ENCODE measurements at regions not wholly inside any gene's neighbourhood (a gene's known extent, or its start where the extent isn't known, plus 50 kb on each side); places are given as distances from the start of the nearest gene placed in this dataset.

DNA sequence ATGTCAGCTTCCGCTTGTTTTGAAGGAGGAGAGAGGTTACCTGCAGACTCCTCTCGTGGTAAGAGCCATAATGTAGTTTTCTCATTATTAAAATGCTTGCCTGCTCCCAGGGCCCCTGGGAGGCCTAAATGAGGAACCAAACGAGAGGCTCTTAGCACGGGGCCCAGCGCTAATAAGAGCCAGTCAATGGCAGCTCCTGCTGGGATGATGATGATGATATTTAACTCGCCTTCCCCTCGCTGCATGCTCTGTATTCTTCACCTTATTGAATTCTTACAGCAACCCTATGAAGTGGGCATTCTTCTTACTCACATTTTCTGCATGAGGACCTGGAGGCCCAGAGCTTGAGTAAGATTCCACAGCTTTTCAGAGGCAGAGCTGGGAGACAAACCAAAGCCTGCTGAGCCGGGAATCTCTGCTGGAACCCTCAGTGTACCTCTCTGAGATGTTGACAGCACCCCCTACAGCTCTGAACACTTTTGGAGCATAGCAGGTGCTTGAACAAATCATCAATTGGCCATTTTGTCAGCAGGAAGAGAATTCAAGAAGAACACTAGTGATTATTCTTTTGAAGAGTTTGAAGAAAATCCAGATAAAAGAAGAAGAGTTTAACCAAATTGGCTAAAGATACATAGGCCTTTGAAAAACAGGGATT is 93.1 kb upstream of the HABP2 start:
- WGBS, 2 experiments (ENCODE audit: insufficient coverage in 2 of 2), result 72 to 80% methylated on average over 2 to 7 of the region's 8 CpGs
- no peaks in the 10 kb centered on the region for H3K9me3 ChIP-seq (ENCODE audit: control insufficient read depth, low read length)
- H3K4me3 ChIP-seq (ENCODE audit: extremely low read depth, insufficient read depth, low read length, poor library complexity, severe bottlenecking), result no peak overlapping the region
- H3K4me1 ChIP-seq (ENCODE audit: control insufficient read depth, insufficient read depth, low read length, poor library complexity, severe bottlenecking), result peaks cover 6% of the 10 kb centered on the region
- H3K36me3 ChIP-seq (ENCODE audit: control insufficient read depth, insufficient read depth, low read length), result no peaks in the 10 kb centered on the region
- no peak overlapping the region for H3K27ac ChIP-seq (ENCODE audit: low read depth, low read length, severe bottlenecking)

DNA sequence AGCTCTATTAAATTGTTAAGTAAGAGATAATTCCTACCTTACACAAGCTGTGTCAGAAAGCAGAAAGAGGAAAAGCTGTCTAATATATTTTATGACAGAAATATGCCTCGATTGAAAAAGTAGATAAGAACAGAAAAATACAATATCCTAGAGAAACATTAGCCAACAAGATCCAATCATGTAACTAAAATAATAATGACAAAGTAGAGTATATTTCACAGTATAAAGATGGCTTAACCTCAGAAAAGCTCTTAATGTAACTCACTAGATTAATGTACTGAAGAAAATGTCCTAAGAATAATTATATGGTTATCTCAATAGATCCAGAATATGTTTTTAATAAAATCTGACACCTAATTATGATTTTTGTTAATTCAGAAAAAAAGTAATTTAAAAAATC is 89.8 kb upstream of the HABP2 start:
- no CpG with 5 or more reads among the region's 1 CpG for WGBS, 2 experiments (ENCODE audit: insufficient coverage in 2 of 2)

DNA sequence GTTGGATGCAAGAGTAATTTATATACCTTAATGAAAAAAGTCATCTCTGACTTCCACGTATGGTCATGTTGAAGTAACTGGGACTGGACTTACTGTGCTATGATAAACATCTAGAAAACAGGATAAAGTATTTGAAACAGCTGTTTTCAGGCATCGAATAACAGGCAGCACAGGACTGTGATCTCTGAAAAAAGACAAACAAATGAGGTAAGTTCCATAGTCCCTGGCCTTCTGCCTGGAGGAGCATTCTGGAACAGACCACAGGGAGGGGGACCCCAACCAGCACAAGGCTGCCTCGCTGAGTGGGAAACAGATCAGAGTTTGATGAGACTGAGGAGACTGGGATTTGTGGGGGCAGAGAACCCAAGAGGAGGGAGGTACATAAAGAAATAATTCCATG is 89.1 kb upstream of the HABP2 start:
- 100% methylated on average over 2 to 3 of the region's 3 CpGs for WGBS, 2 experiments (ENCODE audit: insufficient coverage in 2 of 2)
- Histone ChIP-seq H3K4me3 (ENCODE audit: extremely low read depth, insufficient read depth, low read length, poor library complexity, severe bottlenecking) (no peak overlapping the region), H3K4me1 (ENCODE audit: control insufficient read depth, insufficient read depth, low read length, poor library complexity, severe bottlenecking) (peaks cover 6% of the 10 kb centered on the region), H3K9me3 (ENCODE audit: control insufficient read depth, low read length) (no peaks in the 10 kb centered on the region), H3K36me3 (ENCODE audit: control insufficient read depth, insufficient read depth, low read length) (no peaks in the 10 kb centered on the region), H3K27ac (ENCODE audit: low read depth, low read length, severe bottlenecking) (no peak overlapping the region)

More for the DNA sequence above, 89.8 kb upstream of the HABP2 start:
- Histone ChIP-seq H3K36me3 (ENCODE audit: control insufficient read depth, insufficient read depth, low read length) (no peaks in the 10 kb centered on the region), H3K4me3 (ENCODE audit: extremely low read depth, insufficient read depth, low read length, poor library complexity, severe bottlenecking) (no peak overlapping the region), H3K4me1 (ENCODE audit: control insufficient read depth, insufficient read depth, low read length, poor library complexity, severe bottlenecking) (peaks cover 6% of the 10 kb centered on the region), H3K9me3 (ENCODE audit: control insufficient read depth, low read length) (no peaks in the 10 kb centered on the region), H3K27ac (ENCODE audit: low read depth, low read length, severe bottlenecking) (no peak overlapping the region)

DNA sequence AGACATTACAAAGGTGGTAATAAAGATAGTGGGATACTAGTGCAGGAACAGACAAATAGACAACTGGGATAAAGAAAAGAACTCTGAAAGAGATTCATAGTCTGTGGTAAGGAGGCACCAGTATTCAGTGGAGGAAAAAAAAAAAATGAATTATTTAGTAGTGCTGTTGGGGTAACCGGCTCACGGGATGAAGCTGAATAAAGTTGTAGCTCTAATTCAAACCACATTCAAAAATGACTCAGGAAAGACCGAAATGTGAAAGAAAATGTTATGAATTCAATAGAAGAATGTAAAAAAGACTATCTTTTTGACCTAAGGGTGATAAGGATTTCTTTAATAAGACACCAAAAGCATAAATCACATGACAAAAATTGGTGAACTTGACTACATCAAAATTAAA is 83.1 kb upstream of the HABP2 start:
- Histone ChIP-seq H3K4me1 (ENCODE audit: control insufficient read depth, insufficient read depth, low read length, poor library complexity, severe bottlenecking) (no peaks in the 10 kb centered on the region), H3K4me3 (ENCODE audit: extremely low read depth, insufficient read depth, low read length, poor library complexity, severe bottlenecking) (no peak overlapping the region), H3K27ac (ENCODE audit: low read depth, low read length, severe bottlenecking) (no peak overlapping the region), H3K36me3 (ENCODE audit: control insufficient read depth, insufficient read depth, low read length) (no peaks in the 10 kb centered on the region), H3K9me3 (ENCODE audit: control insufficient read depth, low read length) (no peaks in the 10 kb centered on the region)
- WGBS, 2 experiments (ENCODE audit: insufficient coverage in 2 of 2), result no CpG with 5 or more reads among the region's 3 CpGs

DNA sequence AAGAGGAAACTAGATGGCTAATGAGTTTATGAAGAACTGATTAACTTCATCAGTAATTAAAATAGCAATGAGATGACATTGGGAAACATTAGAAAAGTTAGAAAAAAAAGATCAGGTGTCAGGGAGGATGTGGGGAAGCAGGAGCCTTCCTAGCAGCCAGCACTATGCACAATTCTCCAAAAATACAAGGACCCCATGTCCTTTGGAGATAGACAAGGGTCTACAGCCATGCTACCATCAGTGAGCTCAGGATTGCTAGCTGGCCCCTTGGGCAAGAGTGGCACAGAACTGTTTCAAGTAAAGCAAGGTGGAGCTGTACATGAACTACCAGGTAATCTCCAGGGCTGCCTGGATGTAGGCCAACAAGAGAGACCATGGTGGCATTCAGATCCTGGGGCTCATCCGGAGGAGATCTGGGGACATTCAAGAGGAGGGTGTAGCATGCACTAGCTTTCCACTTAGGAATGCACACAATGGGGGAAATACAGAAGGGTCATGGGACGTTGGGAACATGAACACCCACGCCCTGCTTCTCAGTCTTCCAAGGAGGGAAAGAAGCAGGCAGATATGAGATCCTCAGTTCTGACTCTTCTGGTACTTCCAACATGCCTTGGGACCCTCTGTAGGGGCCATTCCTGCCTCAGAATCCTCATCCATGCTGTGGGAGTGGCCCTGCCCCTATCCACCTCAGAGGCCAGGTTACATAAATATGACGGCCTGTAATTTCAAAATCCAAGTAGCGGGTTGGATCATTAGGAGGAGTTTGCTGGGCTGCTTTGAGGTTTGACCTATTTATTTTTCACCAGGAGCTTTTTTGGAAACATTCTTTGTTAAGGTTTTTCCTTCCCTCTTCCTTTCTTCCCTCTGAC is 82.2 kb upstream of the HABP2 start:
- H3K4me1 ChIP-seq (ENCODE audit: control insufficient read depth, insufficient read depth, low read length, poor library complexity, severe bottlenecking), result peaks cover 7% of the 10 kb centered on the region
- no peaks in the 10 kb centered on the region for H3K36me3 ChIP-seq (ENCODE audit: control insufficient read depth, insufficient read depth, low read length)
- H3K27ac ChIP-seq (ENCODE audit: low read depth, low read length, severe bottlenecking), result no peak overlapping the region
- 83 to 90% methylated on average over 3 to 4 of the region's 5 CpGs for WGBS, 2 experiments (ENCODE audit: insufficient coverage in 2 of 2)
- no peaks in the 10 kb centered on the region for H3K9me3 ChIP-seq (ENCODE audit: control insufficient read depth, low read length)
- no peak overlapping the region for H3K4me3 ChIP-seq (ENCODE audit: extremely low read depth, insufficient read depth, low read length, poor library complexity, severe bottlenecking)

DNA sequence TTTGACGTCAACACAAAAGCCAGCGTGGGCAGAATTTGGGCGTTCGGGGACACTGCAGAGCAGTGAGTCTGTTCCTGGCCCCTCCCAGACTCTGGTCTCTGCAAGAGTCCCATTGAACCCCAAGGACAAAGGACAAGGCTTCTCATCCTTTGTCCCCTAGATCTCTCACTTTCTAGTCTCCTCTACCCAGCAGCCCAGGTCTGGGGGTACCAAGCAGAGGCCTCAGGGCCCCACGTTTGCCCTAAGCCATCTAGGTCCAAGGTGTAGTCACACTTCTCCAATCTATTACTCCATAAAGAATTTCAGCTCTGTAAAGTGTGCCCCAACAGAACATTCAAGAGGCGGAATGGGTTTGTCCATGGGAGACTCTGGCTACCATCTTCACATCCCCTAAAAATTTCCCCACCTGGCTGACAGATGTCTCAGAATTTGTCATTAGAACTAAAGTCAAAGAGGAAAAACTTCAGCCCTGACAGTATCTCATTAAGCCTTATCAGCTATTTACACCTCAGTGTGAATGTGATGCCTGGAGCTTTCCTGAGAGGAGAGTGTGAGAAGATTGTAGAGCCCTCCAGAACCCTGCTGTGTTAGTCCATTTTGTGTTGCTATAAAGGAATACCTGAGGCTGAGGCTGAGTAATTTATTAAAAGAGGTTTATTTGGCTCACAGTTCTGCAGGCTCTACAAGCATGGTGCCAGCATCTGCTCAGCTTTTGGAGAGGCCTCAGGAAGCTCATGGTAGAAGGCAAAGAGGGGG is 81.4 kb upstream of the HABP2 start:
- 82 to 89% methylated on average over 6 of the region's 6 CpGs for WGBS, 2 experiments (ENCODE audit: insufficient coverage in 2 of 2)
- Histone ChIP-seq H3K4me3 (ENCODE audit: extremely low read depth, insufficient read depth, low read length, poor library complexity, severe bottlenecking) (no peak overlapping the region), H3K27ac (ENCODE audit: low read depth, low read length, severe bottlenecking) (no peak overlapping the region), H3K9me3 (ENCODE audit: control insufficient read depth, low read length) (no peaks in the 10 kb centered on the region), H3K36me3 (ENCODE audit: control insufficient read depth, insufficient read depth, low read length) (no peaks in the 10 kb centered on the region), H3K4me1 (ENCODE audit: control insufficient read depth, insufficient read depth, low read length, poor library complexity, severe bottlenecking) (peaks cover 7% of the 10 kb centered on the region)

DNA sequence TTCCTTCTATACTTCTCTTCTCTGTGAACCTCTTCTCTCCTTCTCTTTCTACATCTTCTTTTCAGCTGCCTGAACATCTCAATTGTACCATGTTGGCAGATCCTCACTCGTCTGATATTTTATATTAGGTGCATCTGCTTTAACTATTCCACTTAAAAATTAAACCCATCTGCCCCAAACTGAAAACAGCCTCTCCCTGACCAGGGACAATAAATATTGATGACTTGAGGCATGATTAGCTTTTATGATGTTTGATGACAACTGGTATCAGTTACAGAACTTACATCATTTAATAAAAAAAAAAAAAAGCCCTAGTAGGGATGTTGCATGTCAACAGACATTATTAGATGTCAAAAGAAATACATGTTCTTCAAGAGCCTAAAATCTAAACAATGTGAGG is 79.8 kb upstream of the HABP2 start:
- H3K4me3 ChIP-seq (ENCODE audit: extremely low read depth, insufficient read depth, low read length, poor library complexity, severe bottlenecking), result no peak overlapping the region
- H3K27ac ChIP-seq (ENCODE audit: low read depth, low read length, severe bottlenecking), result no peak overlapping the region
- H3K36me3 ChIP-seq (ENCODE audit: control insufficient read depth, insufficient read depth, low read length), result no peaks in the 10 kb centered on the region
- 83% methylated on average over 1 of the region's 1 CpG; no CpG with 5 or more reads in 1 of the 2 experiments for WGBS, 2 experiments (ENCODE audit: insufficient coverage in 2 of 2)
- H3K4me1 ChIP-seq (ENCODE audit: control insufficient read depth, insufficient read depth, low read length, poor library complexity, severe bottlenecking), result peaks cover 7% of the 10 kb centered on the region
- H3K9me3 ChIP-seq (ENCODE audit: control insufficient read depth, low read length), result no peaks in the 10 kb centered on the region

DNA sequence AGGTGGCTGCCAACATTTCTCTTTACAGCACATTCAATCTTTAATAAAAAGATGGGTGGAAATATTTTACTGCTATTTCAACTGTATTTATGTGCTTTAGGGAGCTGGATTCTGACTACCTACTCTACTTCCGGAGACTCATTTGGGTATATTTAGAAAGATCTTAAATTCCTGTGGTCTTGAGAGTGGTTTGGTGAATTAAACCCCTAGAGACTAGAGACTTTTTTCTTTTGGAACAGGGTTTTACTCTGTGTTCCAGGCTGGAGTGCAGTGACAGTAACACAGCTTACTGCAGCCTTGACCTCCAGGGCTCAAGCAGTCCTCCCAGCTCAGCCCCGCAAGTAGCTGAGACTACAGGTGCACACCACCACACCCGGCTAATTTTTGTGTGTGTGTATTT is 79.0 kb upstream of the HABP2 start:
- Histone ChIP-seq H3K4me3 (ENCODE audit: extremely low read depth, insufficient read depth, low read length, poor library complexity, severe bottlenecking) (no peak overlapping the region), H3K4me1 (ENCODE audit: control insufficient read depth, insufficient read depth, low read length, poor library complexity, severe bottlenecking) (peaks cover 7% of the 10 kb centered on the region), H3K36me3 (ENCODE audit: control insufficient read depth, insufficient read depth, low read length) (no peaks in the 10 kb centered on the region), H3K9me3 (ENCODE audit: control insufficient read depth, low read length) (peaks cover 4% of the 10 kb centered on the region), H3K27ac (ENCODE audit: low read depth, low read length, severe bottlenecking) (no peak overlapping the region)
- WGBS, 2 experiments (ENCODE audit: insufficient coverage in 2 of 2), result 100% methylated on average over 1 of the region's 3 CpGs; no CpG with 5 or more reads in 1 of the 2 experiments

DNA sequence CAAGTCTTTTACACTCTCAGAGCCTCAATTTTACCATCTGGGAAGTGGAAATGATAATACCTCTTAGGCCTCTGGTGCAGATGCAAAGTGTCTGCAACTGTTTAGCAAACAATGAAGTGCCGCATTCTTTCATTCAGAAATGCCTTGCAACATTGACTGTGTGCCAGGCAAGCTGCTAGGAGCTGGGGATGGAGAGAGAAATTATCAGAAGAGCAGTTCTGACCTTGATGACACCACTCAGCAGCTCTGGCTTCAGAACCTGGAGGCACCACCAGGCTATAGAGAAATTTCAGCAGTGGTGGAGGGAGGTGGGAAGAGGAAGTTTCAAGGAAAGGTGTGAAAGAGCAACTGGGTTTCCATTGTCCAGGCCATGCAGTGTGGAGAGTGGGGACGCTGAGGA is 78.1 kb upstream of the HABP2 start:
- Histone ChIP-seq H3K9me3 (ENCODE audit: control insufficient read depth, low read length) (peaks cover 12% of the 10 kb centered on the region), H3K36me3 (ENCODE audit: control insufficient read depth, insufficient read depth, low read length) (no peaks in the 10 kb centered on the region), H3K4me1 (ENCODE audit: control insufficient read depth, insufficient read depth, low read length, poor library complexity, severe bottlenecking) (peaks cover 7% of the 10 kb centered on the region), H3K4me3 (ENCODE audit: extremely low read depth, insufficient read depth, low read length, poor library complexity, severe bottlenecking) (no peak overlapping the region), H3K27ac (ENCODE audit: low read depth, low read length, severe bottlenecking) (no peak overlapping the region)
- 72 to 82% methylated on average over 2 of the region's 2 CpGs for WGBS, 2 experiments (ENCODE audit: insufficient coverage in 2 of 2)

DNA sequence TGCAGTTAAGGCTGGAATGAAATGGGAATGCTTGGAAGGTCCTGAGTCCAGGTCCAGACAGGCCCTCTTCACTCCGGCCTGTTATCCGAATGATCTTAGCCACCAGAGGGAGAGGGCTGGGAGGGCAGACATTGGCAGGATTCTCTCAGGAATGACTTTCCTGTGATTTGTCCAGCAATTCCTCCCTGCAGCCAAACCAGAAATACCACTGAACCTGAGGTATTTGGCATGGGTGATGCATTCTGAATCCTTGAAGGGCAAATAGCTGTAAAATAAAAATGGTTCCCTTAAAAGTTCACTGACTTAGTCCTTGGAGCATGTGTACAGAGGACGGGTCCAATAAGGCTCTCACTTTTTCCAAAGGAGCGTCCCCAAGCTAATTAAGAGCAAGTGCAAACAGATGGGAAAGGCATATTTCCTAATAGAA is 77.5 kb upstream of the HABP2 start:
- H3K27ac ChIP-seq (ENCODE audit: low read depth, low read length, severe bottlenecking), result no peak overlapping the region
- H3K36me3 ChIP-seq (ENCODE audit: control insufficient read depth, insufficient read depth, low read length), result no peaks in the 10 kb centered on the region
- WGBS, 2 experiments (ENCODE audit: insufficient coverage in 2 of 2), result 73 to 94% methylated on average over 3 of the region's 4 CpGs
- H3K9me3 ChIP-seq (ENCODE audit: control insufficient read depth, low read length), result peaks cover 18% of the 10 kb centered on the region
- no peak overlapping the region for H3K4me3 ChIP-seq (ENCODE audit: extremely low read depth, insufficient read depth, low read length, poor library complexity, severe bottlenecking)
- H3K4me1 ChIP-seq (ENCODE audit: control insufficient read depth, insufficient read depth, low read length, poor library complexity, severe bottlenecking), result peaks cover 7% of the 10 kb centered on the region
